Adrenal gland (tissue), 5 donors: ENCODE measurements at regions not wholly inside any gene's neighbourhood (a gene's known extent, or its start where the extent isn't known, plus 50 kb on each side); places are given as distances from the start of the nearest gene placed in this dataset.

Source experiments
- POLR2A ChIP-seq, 2 donors: fragments of 450-650 bp; IDR thresholded peaks; one replicate each; pipeline ENCODE4 v1.6.1; 2017; ENCODE audit warnings: antibody characterized with exemption in 2 of 2, mild to moderate bottlenecking in 2 of 2, moderate library complexity in 1 of 2
- TF ChIP-seq, protein P1 (sequence below), 6 experiments: fragments of 450-650 bp in 4 of 6; fragments of 200-600 bp in 2 of 6; sonication (generic) in 1 of 6; IDR thresholded peaks; 1 replicate in 5 of 6; 2 replicates in 1 of 6; pipeline versions ENCODE4 v1.5.1 to v1.8.0; 2016 to 2021; ENCODE audit warnings: antibody characterized with exemption in 6 of 6, mild to moderate bottlenecking in 2 of 6, moderate library complexity in 1 of 6
- donor health status: DM: no; HTN: no; CAD: no.

DNA sequence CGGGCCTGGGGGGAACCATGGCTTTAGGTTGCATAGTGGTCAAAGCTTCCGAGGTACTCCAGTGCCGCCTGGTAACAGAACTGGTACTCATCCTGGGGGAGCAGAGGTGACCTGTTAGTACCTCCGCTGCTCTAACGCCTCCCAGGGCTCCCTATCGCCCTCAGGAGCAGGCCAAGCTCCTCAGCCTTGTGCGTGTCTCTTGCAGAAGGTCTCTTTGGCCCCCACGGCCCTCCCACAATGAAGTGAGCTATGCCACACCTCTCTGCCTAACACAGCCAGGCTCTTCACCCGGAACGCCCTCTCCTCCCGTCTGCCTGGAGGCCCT, 133.9 kb downstream of the PTPRS start:
- TF ChIP-seq POLR2A (IDR thresholded peaks at IDR 0.05) = no peak
- TF ChIP-seq, protein P1, sequence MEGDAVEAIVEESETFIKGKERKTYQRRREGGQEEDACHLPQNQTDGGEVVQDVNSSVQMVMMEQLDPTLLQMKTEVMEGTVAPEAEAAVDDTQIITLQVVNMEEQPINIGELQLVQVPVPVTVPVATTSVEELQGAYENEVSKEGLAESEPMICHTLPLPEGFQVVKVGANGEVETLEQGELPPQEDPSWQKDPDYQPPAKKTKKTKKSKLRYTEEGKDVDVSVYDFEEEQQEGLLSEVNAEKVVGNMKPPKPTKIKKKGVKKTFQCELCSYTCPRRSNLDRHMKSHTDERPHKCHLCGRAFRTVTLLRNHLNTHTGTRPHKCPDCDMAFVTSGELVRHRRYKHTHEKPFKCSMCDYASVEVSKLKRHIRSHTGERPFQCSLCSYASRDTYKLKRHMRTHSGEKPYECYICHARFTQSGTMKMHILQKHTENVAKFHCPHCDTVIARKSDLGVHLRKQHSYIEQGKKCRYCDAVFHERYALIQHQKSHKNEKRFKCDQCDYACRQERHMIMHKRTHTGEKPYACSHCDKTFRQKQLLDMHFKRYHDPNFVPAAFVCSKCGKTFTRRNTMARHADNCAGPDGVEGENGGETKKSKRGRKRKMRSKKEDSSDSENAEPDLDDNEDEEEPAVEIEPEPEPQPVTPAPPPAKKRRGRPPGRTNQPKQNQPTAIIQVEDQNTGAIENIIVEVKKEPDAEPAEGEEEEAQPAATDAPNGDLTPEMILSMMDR (IDR thresholded peaks at IDR 0.05) = no peak
